ENCODE measurements at regions not wholly inside any gene's neighbourhood (a gene's known extent, or its start where the extent isn't known, plus 50 kb on each side); places are given as distances from the start of the nearest gene placed in this dataset.

DNA sequence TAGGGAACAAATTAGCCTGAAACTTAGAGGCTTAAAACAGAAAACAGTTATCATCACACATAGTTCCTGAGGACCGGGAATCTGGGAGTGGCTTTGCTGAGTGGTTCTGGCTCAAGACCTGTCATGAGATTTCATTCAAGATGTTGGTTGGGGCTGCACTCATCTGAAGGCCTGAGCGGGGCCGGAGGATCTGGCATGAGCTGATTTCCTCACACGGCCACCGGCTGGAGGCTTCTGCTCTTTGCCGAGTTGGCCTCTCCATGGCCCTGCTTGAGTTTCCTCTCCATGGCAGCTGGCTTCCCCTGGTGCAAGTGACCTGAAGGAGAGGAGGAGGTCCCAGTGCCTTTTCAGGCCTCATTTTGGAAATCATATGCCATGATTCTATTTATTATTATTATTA, 128.1 kb downstream of the PAPOLA start:
- no peak overlapping the region for H3K9ac ChIP-seq (ENCODE audit: low read length)
- H3K27me3 ChIP-seq (ENCODE audit: control insufficient read depth, insufficient read depth, low read length), result no peaks in the 10 kb centered on the region
- H3K4me3 ChIP-seq (ENCODE audit: low read length), result no peak overlapping the region
- H3K36me3 ChIP-seq (ENCODE audit: control insufficient read depth, insufficient read depth, low read length), result no peaks in the 10 kb centered on the region
- H3K27ac ChIP-seq (ENCODE audit: low read depth, low read length), result no peak overlapping the region
- no peaks in the 10 kb centered on the region for H3K4me1 ChIP-seq (ENCODE audit: control insufficient read depth, insufficient read depth, low read length)

DNA sequence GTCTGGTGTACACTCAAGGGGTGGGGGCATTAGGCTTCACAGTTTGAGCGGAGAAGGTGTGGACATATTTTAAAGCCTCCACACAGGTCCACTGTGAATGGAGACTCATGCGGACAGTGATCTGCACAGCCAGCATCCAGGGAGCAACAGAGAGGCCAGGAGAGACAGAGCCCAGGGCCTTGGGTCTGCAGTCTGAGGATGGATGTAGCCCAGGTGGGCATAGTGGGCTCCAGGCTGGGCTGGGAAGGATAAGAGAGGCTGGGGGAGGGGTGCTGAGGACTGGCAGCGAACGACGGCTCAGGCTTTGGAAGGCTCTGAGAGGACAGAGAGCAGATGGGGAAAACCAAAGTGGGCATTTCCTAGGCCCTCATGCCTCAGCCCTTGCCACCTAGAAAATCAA, 128.8 kb downstream of the PAPOLA start:
- H3K36me3 ChIP-seq (ENCODE audit: control insufficient read depth, insufficient read depth, low read length), result no peaks in the 10 kb centered on the region
- no peak overlapping the region for H3K27ac ChIP-seq (ENCODE audit: low read depth, low read length)
- no peak overlapping the region for H3K4me3 ChIP-seq (ENCODE audit: low read length)
- H3K4me1 ChIP-seq (ENCODE audit: control insufficient read depth, insufficient read depth, low read length), result no peaks in the 10 kb centered on the region
- no peak overlapping the region for H3K9ac ChIP-seq (ENCODE audit: low read length)
- no peaks in the 10 kb centered on the region for H3K27me3 ChIP-seq (ENCODE audit: control insufficient read depth, insufficient read depth, low read length)

DNA sequence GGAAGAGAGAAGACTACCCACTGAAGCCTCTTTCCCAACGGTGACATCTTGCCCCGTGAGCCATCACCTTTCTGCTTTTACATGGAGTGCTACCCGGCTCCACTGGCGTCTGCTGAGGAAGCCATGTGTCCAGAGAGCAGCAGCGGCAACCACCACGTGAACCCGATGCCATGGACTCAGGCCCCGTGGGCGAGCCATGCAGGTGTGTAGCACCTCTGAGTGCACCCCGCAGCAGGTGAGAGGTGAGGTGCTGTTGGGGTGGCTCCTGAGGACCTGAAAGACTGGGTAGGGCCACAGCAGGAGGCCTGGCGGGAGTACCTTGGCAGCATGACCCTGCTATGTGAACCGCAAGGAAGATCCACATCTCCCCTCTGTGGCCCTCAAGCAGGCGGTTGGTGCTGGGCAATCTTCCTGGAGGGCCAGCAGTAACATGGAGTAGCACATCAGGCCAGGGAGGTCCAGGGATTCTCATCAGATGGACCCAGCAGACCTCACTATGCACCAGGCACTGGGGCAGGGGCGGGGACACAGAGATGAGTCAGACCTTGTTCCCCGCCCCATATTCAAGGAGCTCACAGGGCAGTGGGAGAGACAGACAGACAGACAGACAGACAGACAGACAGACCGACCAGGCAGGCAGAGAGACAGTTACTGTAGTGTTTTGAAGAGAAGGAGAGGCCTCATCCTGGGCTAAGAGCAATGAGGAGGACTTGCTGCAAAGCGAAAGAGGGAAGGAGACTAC, 129.6 kb downstream of the PAPOLA start:
- H3K36me3 ChIP-seq (ENCODE audit: control insufficient read depth, insufficient read depth, low read length), result no peaks in the 10 kb centered on the region
- no peaks in the 10 kb centered on the region for H3K27me3 ChIP-seq (ENCODE audit: control insufficient read depth, insufficient read depth, low read length)
- no peak overlapping the region for H3K9ac ChIP-seq (ENCODE audit: low read length)
- H3K27ac ChIP-seq (ENCODE audit: low read depth, low read length), result no peak overlapping the region
- H3K4me3 ChIP-seq (ENCODE audit: low read length), result no peak overlapping the region
- H3K4me1 ChIP-seq (ENCODE audit: control insufficient read depth, insufficient read depth, low read length), result no peaks in the 10 kb centered on the region

DNA sequence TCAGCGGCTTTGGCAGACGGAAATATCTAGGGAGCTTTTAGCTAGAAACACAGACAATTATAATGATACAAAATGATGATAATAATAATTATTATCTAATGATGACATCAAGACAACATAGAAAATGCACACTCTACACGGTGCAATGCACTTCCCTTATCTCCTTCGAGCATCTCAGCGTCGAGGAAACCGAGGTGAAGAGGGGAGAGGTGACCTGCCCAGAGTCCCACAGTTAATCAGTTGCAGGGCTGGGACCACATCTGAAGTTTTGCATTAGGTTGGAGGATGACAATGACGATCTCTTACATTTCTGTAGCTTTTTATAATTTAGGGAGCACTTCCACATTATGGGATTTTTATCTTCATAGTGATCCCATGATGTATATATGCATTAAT, 130.2 kb downstream of the PAPOLA start:
- Histone ChIP-seq H3K27me3 (ENCODE audit: control insufficient read depth, insufficient read depth, low read length) (no peaks in the 10 kb centered on the region), H3K36me3 (ENCODE audit: control insufficient read depth, insufficient read depth, low read length) (no peaks in the 10 kb centered on the region), H3K4me1 (ENCODE audit: control insufficient read depth, insufficient read depth, low read length) (no peaks in the 10 kb centered on the region), H3K27ac (ENCODE audit: low read depth, low read length) (no peak overlapping the region), H3K9ac (ENCODE audit: low read length) (no peak overlapping the region), H3K4me3 (ENCODE audit: low read length) (no peak overlapping the region)

DNA sequence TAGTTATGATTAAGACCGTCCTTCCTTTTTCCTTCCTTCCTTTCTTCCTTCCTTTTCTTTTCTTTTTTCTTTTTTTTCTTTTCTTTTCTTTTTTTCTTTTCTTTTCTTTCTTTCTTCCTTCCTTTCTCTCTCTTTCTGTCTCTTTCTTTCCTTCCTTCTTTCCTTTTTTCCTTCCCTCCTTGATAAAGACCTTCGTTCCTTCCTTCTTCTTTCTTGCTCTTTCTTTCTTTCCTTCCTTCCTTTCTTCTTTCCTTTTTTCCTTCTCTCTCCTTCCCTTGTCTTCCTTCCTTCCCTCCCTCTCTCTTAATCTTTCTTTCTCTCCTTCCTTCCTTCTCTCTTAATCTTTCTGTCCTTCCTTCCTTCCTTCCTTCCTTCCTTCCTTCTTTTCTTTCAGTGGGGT, 130.9 kb downstream of the PAPOLA start:
- H3K4me3 ChIP-seq (ENCODE audit: low read length), result no peak overlapping the region

DNA sequence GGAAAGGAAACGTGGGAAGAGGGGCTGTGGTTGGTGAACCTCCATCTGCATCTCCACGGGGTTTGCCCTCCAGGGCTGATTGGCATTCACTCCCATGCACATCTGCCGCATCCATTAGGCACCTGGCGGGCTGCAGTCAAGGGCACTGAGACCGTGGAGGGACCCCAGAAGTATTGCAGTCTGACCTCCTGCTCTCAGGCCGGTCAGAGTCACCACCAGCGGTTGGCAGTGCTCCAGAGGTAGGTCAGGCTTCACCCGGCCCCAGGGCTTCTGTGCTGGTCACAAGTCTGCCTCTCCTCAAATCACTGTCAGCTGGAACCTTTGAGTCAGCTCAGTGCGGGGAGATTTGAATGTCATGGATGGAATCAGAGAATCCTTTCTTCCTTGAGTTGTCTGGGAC, 132.3 kb downstream of the PAPOLA start:
- no peak overlapping the region for H3K9ac ChIP-seq (ENCODE audit: low read length)
- H3K36me3 ChIP-seq (ENCODE audit: control insufficient read depth, insufficient read depth, low read length), result no peaks in the 10 kb centered on the region
- no peak overlapping the region for H3K27ac ChIP-seq (ENCODE audit: low read depth, low read length)
- no peaks in the 10 kb centered on the region for H3K27me3 ChIP-seq (ENCODE audit: control insufficient read depth, insufficient read depth, low read length)
- H3K4me3 ChIP-seq (ENCODE audit: low read length), result no peak overlapping the region
- no peaks in the 10 kb centered on the region for H3K4me1 ChIP-seq (ENCODE audit: control insufficient read depth, insufficient read depth, low read length)

More for the DNA sequence above, 130.9 kb downstream of the PAPOLA start:
- Histone ChIP-seq H3K9ac (ENCODE audit: low read length) (no peak overlapping the region), H3K36me3 (ENCODE audit: control insufficient read depth, insufficient read depth, low read length) (no peaks in the 10 kb centered on the region), H3K27ac (ENCODE audit: low read depth, low read length) (no peak overlapping the region), H3K4me1 (ENCODE audit: control insufficient read depth, insufficient read depth, low read length) (no peaks in the 10 kb centered on the region), H3K27me3 (ENCODE audit: control insufficient read depth, insufficient read depth, low read length) (no peaks in the 10 kb centered on the region)

DNA sequence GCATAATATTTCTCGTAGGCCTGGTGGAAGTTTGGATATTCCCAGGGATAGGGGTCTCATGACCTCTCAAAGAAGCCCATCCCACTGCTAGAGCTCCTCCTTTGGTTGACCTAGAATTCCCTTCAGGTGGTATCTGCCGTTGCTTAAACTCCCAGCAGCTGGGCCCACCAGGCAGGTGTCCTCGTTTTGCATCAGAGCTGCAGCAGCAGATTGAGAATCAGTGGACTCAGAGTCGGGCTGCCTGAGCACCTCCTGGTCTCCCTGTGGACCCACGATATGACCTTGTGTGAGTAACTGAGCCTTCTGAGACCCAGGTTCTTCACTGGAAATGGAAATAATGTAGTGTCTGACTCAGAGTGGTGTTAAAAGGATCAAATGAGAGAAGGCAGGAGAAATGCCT, 132.7 kb downstream of the PAPOLA start:
- Histone ChIP-seq H3K27me3 (ENCODE audit: control insufficient read depth, insufficient read depth, low read length) (no peaks in the 10 kb centered on the region), H3K27ac (ENCODE audit: low read depth, low read length) (no peak overlapping the region), H3K4me3 (ENCODE audit: low read length) (no peak overlapping the region), H3K36me3 (ENCODE audit: control insufficient read depth, insufficient read depth, low read length) (no peaks in the 10 kb centered on the region), H3K9ac (ENCODE audit: low read length) (no peak overlapping the region), H3K4me1 (ENCODE audit: control insufficient read depth, insufficient read depth, low read length) (no peaks in the 10 kb centered on the region)

DNA sequence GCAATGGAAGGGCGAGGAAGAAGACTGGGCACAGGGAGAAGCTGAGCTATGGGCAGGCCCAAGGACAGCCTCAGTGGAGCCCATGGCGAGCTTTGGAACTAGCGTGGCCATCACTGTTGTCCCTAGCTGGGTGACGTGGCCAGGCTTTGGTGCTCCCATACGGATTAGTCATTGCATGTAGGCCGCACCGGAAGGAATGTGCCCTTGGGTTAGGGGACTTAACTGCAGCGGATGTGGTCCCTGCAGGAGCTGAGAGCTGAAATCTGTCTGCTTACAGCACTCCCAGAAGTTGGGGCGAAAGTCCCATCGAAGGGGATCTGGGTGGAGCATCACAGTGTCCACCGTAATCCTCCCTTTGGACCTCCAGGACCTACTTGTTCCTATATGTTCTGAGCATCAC, 133.7 kb downstream of the PAPOLA start:
- no peak overlapping the region for H3K9ac ChIP-seq (ENCODE audit: low read length)
- H3K27me3 ChIP-seq (ENCODE audit: control insufficient read depth, insufficient read depth, low read length), result no peaks in the 10 kb centered on the region
- H3K27ac ChIP-seq (ENCODE audit: low read depth, low read length), result no peak overlapping the region
- no peaks in the 10 kb centered on the region for H3K36me3 ChIP-seq (ENCODE audit: control insufficient read depth, insufficient read depth, low read length)
- H3K4me3 ChIP-seq (ENCODE audit: low read length), result no peak overlapping the region
- no peaks in the 10 kb centered on the region for H3K4me1 ChIP-seq (ENCODE audit: control insufficient read depth, insufficient read depth, low read length)

DNA sequence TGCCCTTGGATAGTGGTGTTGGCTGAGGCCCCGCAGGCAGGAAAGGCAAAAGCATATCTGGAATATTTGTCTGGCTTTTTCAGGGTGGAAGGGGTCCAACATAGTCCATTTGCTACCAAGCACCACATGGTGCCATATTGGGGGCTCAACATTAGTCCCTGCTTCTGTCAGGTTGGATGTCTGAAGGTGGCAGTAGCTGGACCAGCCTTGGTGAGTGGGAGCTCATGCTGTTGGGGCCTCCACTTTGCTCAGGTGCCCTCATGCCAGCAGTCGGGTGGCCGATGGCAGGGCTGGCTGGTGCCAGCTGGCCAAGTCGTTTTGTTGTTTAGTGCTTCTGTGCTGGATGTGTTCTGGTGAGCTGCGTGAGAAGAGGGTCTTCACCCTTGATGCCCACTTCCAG, 135.3 kb downstream of the PAPOLA start:
- H3K9ac ChIP-seq (ENCODE audit: low read length), result no peak overlapping the region
- H3K36me3 ChIP-seq (ENCODE audit: control insufficient read depth, insufficient read depth, low read length), result no peaks in the 10 kb centered on the region
- H3K27me3 ChIP-seq (ENCODE audit: control insufficient read depth, insufficient read depth, low read length), result no peaks in the 10 kb centered on the region
- no peak overlapping the region for H3K4me3 ChIP-seq (ENCODE audit: low read length)
- H3K27ac ChIP-seq (ENCODE audit: low read depth, low read length), result no peak overlapping the region
- H3K4me1 ChIP-seq (ENCODE audit: control insufficient read depth, insufficient read depth, low read length), result no peaks in the 10 kb centered on the region

DNA sequence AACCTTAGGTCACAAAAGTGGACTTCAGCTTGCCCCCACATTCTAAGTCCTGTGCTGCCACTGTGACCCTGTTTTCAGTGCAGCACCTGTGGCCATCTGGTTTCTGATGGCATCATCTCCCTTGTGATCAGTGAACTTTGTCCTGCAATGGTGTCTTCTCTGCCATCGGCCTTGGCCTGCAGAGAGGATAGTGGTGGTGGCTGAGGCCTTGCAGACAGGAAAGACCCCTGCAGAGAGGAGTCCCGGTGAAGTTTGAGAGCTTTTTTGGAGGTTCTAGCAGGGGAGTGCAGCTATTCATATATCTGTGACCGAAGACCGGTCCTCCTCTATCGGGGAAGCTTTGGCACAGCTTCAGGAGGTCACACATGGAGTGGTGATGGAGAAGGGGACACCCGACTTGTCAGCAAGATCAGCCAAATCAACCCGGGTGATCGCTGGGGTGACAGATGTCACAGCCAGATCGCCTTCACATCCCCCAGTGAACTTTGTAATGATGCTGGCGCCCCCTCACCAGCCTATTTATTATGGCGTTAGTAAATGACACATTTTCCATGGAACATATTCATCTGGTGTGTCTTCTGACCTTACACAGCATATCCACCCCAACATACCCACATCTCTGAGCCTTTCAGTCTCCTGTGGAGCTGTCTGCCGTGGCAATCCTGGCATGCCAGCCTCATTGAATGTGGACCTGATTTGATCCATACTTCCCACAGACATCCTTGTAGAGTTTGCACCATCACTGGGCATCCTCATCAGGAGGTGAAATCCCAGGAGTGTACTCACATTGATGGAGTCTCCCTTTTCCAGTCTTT, 136.1 kb downstream of the PAPOLA start:
- no peak overlapping the region for H3K9ac ChIP-seq (ENCODE audit: low read length)
- H3K36me3 ChIP-seq (ENCODE audit: control insufficient read depth, insufficient read depth, low read length), result no peaks in the 10 kb centered on the region
- no peak overlapping the region for H3K4me3 ChIP-seq (ENCODE audit: low read length)
- no peak overlapping the region for H3K27ac ChIP-seq (ENCODE audit: low read depth, low read length)
- H3K27me3 ChIP-seq (ENCODE audit: control insufficient read depth, insufficient read depth, low read length), result no peaks in the 10 kb centered on the region
- no peaks in the 10 kb centered on the region for H3K4me1 ChIP-seq (ENCODE audit: control insufficient read depth, insufficient read depth, low read length)

DNA sequence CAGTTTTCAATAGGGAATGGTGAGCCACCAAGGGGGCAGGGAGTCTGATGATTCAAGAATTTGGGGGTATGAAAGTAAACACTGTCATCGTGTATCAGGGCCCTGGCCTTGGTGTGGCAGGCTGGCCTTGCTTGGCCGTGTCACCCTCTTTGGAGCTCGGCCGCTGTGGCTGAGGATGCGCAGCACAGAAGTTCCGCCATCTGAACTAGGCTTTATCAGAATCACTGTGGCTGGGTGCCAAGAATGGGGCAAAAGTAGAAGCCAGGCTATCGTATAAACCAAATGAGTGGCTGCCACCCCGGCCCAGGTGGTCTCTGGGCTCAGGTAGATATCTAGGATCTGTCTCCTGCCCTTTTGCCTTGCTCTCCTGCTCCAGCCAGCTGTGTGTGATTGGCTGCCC, 137.4 kb downstream of the PAPOLA start:
- Histone ChIP-seq H3K9ac (ENCODE audit: low read length) (no peak overlapping the region), H3K36me3 (ENCODE audit: control insufficient read depth, insufficient read depth, low read length) (no peaks in the 10 kb centered on the region), H3K4me3 (ENCODE audit: low read length) (no peak overlapping the region), H3K4me1 (ENCODE audit: control insufficient read depth, insufficient read depth, low read length) (no peaks in the 10 kb centered on the region), H3K27me3 (ENCODE audit: control insufficient read depth, insufficient read depth, low read length) (no peaks in the 10 kb centered on the region), H3K27ac (ENCODE audit: low read depth, low read length) (no peak overlapping the region)

DNA sequence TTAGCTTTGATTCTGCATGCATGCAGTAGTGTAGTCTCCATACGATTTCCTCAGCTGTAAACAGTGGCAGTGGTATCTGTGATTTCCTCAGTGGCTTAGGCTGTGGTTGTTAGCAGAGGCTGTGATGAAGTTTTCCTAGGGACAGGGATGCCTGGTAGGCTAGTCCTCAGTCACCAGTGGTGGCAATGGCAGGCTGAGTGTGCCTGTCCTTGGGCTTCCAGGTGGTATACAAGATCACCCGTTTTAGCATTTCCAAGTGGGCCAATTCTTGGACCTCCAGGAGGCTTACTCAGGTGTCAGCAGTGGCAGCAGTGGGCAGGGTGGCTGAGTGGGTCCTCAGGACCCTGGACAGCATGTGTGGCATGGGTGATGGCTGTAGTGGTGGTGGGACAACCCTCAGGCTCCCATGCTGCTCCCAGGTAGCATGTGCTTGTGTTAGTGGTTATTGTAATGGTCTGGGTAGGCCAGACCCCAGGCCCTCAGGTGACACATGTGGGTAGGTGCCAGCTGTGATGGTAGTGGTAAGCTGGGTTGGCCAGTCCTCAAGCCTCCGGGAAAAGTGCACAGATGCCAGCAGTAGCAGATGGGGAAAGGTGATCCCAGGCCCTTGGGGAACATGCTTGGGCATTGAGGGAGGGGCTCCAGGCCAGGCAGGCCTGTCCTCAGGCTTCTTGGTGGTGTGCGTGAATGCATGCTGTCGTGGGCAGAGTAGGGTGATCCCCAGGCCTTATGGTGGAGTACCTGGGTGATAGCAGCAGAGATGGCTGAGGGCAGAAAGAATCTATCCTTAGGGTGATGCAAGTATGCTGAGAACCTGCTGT, 146.5 kb downstream of the PAPOLA start:
- no peak overlapping the region for H3K4me3 ChIP-seq (ENCODE audit: low read length)
- H3K27me3 ChIP-seq (ENCODE audit: control insufficient read depth, insufficient read depth, low read length), result peaks cover 3% of the 10 kb centered on the region
- H3K4me1 ChIP-seq (ENCODE audit: control insufficient read depth, insufficient read depth, low read length), result no peaks in the 10 kb centered on the region
- no peak overlapping the region for H3K9ac ChIP-seq (ENCODE audit: low read length)
- no peaks in the 10 kb centered on the region for H3K36me3 ChIP-seq (ENCODE audit: control insufficient read depth, insufficient read depth, low read length)
- H3K27ac ChIP-seq (ENCODE audit: low read depth, low read length), result no peak overlapping the region
